ENCODE measurements at regions not wholly inside any gene's neighbourhood (a gene's known extent, or its start where the extent isn't known, plus 50 kb on each side); places are given as distances from the start of the nearest gene placed in this dataset.

DNA sequence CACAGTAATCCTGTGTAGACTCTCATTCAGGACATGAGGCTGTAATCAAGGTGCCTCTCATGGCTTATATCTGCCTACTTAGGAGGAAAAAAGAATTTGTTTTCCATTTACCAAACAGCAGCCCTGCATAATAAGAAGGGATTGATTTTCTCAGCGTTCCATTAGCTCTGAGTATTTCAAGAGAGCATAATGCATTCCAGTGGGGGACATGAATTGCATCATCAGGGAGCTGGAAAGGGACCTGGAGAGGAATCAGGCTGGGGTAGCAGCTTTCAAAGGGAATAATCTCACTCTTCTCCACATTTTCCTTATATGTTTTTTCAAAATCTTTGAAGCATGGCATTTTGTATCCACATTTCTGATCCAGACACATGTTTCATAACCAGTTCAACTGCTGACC, 150.6 kb upstream of the ANKRD28 start:
- no peak for FAIRE-seq
- H3K4me1 ChIP-seq, result no peaks in the 10 kb centered on the region
- no peak overlapping the region for H3K4me2 ChIP-seq
- TF ChIP-seq EHMT2 (IDR thresholded peaks at IDR 0.05; ENCODE audit: low read depth), result no peak
- TF ChIP-seq HEYL (CRISPR knock-in tag; IDR thresholded peaks at IDR 0.05), result no peak
- no peak for TF ChIP-seq EP300 (IDR thresholded peaks at IDR 0.05)
- TF ChIP-seq NR3C1 (IDR thresholded peaks at IDR 0.05), result no peak
- TF ChIP-seq, protein P1, sequence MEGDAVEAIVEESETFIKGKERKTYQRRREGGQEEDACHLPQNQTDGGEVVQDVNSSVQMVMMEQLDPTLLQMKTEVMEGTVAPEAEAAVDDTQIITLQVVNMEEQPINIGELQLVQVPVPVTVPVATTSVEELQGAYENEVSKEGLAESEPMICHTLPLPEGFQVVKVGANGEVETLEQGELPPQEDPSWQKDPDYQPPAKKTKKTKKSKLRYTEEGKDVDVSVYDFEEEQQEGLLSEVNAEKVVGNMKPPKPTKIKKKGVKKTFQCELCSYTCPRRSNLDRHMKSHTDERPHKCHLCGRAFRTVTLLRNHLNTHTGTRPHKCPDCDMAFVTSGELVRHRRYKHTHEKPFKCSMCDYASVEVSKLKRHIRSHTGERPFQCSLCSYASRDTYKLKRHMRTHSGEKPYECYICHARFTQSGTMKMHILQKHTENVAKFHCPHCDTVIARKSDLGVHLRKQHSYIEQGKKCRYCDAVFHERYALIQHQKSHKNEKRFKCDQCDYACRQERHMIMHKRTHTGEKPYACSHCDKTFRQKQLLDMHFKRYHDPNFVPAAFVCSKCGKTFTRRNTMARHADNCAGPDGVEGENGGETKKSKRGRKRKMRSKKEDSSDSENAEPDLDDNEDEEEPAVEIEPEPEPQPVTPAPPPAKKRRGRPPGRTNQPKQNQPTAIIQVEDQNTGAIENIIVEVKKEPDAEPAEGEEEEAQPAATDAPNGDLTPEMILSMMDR (IDR thresholded peaks at IDR 0.05), result no peak
- TF ChIP-seq MAZ (IDR thresholded peaks at IDR 0.05; ENCODE audit: borderline replicate concordance, low read depth, low read length), result no peak
- no peak for TF ChIP-seq MAX (IDR thresholded peaks at IDR 0.05)
- TF ChIP-seq ZSCAN20 (CRISPR knock-in tag; IDR thresholded peaks at IDR 0.05), result no peak
- no peak for TF ChIP-seq JUN (IDR thresholded peaks at IDR 0.05)
- TF ChIP-seq HOXB5 (CRISPR knock-in tag; IDR thresholded peaks at IDR 0.05), result no peak
- TF ChIP-seq REST (IDR thresholded peaks at IDR 0.05), result no peak
- TF ChIP-seq RAD21 (conservative IDR thresholded peaks at IDR 0.05 in 1 of 2, IDR thresholded peaks at IDR 0.05 in 1 of 2), result no peak
- no peak for TF ChIP-seq JUNB (IDR thresholded peaks at IDR 0.05)
- no peak for TF ChIP-seq RCOR1 (IDR thresholded peaks at IDR 0.05; ENCODE audit: low read depth, low read length)
- H3K9me3 ChIP-seq, result no peaks in the 10 kb centered on the region
- ATAC-seq, result no peak
- no peak overlapping the region for H3K27ac ChIP-seq
- ChIA-PET CTCF (no interaction called here), POLR2A (no interaction called here)
- no peak overlapping the region for H3K4me3 ChIP-seq
- whole genome bisulfite sequencing (ENCODE audit: missing lambda C conversion rate), result 10% methylated on average over 1 of the region's 1 CpG
- no peak for DNase-seq (ENCODE audit: low read depth in 1 of 2, low spot score in 1 of 2)

DNA sequence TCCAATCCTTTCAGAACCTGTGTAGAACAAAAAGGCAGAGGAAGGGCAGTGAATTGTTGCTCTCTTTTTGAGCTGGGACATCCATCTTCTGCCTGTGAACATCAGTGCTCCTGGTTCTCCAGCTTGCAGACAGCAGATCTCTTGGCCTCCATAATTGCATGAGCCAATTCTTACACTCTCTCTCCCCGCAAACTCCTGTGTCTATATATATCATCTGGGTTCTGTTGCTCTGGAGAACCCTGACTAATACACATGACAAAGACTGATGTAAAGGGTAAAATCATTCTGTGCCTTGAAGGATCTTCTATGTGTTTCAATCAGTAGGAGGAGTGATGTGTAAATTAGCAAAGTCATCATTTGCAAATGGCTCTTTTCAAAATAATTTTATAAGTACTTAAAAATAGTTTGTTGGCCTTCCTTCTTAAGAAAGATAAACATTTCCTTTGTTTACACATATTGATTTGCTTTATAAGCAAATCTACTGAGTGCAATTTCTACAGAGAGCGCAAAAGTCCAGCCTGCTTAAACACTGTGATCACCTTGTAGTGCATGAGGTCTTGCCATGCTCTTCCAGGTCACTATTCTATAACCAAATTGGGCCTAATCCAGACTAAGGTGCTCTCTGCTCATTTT, 154.9 kb upstream of the ANKRD28 start:
- FAIRE-seq (no peak), ATAC-seq (no peak), DNase-seq (ENCODE audit: low read depth in 1 of 2, low spot score in 1 of 2) (no peak)
- no peaks in the 10 kb centered on the region for H3K9me3 ChIP-seq
- H3K4me1 ChIP-seq, result no peaks in the 10 kb centered on the region
- 86% methylated on average over 2 of the region's 2 CpGs for WGBS (ENCODE audit: missing lambda C conversion rate)
- TF ChIP-seq ZSCAN20 (CRISPR knock-in tag; IDR thresholded peaks at IDR 0.05), result no peak
- TF ChIP-seq MAFK (IDR thresholded peaks at IDR 0.05; ENCODE audit: partially characterized antibody), result peak; percentile 64
- no peak overlapping the region for H3K27ac ChIP-seq
- POLR2A ChIA-PET, result no interaction called here
- H3K4me2 ChIP-seq, result no peak overlapping the region
- no peak overlapping the region for H3K4me3 ChIP-seq
- CTCF ChIA-PET, result interaction anchor here (1.8 kb wide), 1 partner anchor 22 kb away, joined by 3 read pairs; no protein-coding TSS in a partner anchor

- POLR2A ChIA-PET, result no interaction called here
- no peak for TF ChIP-seq BCL3 (IDR thresholded peaks at IDR 0.05)
- TF ChIP-seq, protein P1 (IDR thresholded peaks at IDR 0.05), result 0 out of 3 replicates have a peak, but pooled peaks have one; percentile 11
- Histone ChIP-seq H3K27ac (no peak overlapping the region), H3K4me3 (no peak overlapping the region), H3K9me3 (no peaks in the 10 kb centered on the region), H3K4me1 (no peaks in the 10 kb centered on the region), H3K4me2 (no peak overlapping the region)
- CTCF ChIA-PET, result interaction anchor here (0.6 to 1.8 kb wide), 3 partner anchors 9 to 29 kb away, joined by 3 to 4 read pairs (median 3); no protein-coding TSS in a partner anchor
- peak in 1 of 2 experiments; percentile 19 for DNase-seq (ENCODE audit: low read depth in 1 of 2, low spot score in 1 of 2)
- no peak for FAIRE-seq
- peak in 1 of 2 experiments; percentile 40; a peak in 2 of 6 replicates for ATAC-seq
Observed at GRCh38 chr3:15953841-15954240, 156.1 kb upstream of the ANKRD28 start.
